ENCODE measurements at regions not wholly inside any gene's neighbourhood (a gene's known extent, or its start where the extent isn't known, plus 50 kb on each side); places are given as distances from the start of the nearest gene placed in this dataset.

DNA sequence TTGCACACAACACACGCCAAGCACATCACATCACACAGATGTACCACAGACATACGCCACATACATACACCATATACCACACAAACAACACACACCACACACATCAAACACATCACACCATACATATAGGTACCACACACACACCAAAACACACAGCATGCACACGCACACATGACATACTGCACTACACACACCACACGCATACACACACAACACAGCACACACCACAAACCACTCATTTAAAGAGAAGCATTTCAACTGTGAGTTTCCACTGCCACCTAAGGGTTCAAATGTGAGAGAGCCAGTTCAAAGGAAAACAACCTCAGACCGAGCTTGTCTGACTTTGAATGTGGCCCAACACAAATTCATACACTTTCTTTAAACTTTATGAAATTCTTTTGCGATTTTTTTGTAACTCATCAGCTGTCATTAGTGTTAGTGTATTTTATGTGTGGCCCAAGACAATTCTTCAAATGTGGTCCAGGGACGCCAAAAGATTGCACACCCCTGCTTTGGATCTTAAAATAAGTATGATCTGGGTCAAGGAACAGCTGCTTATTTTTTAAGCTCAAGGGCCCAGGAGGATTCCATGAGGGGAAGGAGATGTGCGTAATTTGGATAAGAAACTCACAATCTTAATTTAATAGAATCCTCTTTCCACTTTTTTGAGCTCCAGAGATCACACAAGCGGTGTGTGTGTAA, 494.6 kb downstream of the GADD45G start:
- DNase-seq (ENCODE audit: low read depth), result peak; percentile 14

DNA sequence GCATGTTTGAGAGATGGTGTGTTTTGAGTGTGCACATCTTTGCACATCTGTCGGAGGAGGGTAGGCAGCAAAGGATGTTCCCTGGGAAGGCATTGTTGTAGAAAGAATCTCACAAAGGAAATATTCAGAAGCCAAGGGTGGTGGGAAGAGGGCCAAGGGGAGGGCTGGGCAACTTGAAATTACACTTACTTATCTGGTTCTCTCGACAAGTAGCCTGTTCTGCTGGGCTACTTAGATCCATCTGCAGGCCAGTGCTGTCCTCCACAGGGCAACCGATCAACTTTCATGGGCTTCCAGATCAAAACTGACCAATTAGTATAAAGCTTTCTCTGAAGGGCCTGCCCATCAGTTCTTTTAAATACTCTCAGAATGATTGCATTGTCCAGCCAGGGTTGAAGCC, 495.2 kb downstream of the GADD45G start:
- DNase-seq (ENCODE audit: low read depth), result no peak

DNA sequence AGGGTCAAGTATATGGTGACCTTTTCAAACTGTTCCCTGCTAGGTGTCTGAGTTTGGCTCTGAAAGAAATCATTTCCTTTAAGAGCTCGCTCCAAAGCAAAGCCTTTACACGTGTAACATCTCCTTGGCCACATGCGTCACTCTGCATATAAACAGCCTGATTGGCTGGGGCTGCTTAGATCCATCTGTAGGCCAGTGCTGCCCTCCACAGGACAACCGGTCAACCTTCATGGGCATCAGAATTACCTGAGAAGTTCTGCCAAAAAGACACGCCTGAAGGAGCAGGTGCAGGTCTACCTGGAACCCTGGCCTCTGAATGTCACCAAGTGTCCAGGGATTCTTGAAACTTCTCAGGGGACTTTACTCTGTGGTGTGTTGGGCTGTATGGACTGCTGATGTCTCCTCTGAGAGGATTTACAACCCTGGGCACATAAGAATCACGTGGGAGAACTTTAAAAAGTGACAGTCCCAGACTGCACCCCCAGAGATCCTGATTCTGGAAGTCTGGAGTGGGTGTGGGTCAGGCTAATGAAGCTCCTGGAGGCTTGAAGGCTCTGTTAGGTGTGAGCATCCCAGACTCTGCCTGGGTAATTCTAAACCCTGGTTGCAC, 497.6 kb downstream of the GADD45G start:
- peak; percentile 84 for DNase-seq (ENCODE audit: low read depth)

DNA sequence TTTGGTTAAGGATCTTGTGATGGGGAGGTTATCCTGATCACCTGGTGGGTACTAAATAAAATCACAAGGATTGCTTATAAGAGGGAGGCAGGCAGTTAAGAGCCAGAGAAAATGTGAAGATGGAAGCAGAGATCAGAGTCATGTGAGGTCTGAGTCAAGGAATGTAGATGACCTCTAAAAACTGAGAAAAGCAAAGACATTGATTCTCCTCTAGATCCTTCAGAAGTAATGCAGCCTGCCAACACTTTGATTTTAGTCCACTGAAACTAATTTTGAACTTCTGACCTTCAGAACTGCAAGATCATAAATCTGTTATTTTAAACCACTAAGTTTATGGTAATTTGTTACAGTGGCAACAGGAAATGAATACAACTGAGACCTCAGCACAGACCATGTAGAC, 499.0 kb downstream of the GADD45G start:
- DNase-seq (ENCODE audit: low read depth), result no peak

DNA sequence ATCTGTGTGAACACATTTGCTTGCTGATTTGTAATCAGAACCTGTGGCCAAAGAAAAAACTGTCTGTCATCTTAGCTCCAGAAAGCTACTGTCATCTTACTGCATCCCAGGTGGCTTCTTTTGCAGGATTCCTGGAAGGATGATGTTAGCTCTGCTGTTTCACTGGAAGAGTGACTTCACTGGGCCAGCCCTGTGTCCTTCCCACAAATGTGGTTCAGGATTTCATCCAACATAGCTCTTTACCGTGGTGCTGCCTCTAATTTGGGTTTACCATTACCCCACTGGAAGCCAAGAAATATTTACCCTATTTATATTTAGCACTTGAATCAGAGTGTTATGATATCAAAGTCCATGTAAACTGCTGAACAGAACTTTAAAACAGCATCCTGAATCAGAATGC, 501.0 kb downstream of the GADD45G start:
- no peak for DNase-seq (ENCODE audit: low read depth)

GRCh38 chr9:90107040-90107725, 502.4 kb downstream of the GADD45G start:
- DNase-seq (ENCODE audit: low read depth), result peak; percentile 9

DNA sequence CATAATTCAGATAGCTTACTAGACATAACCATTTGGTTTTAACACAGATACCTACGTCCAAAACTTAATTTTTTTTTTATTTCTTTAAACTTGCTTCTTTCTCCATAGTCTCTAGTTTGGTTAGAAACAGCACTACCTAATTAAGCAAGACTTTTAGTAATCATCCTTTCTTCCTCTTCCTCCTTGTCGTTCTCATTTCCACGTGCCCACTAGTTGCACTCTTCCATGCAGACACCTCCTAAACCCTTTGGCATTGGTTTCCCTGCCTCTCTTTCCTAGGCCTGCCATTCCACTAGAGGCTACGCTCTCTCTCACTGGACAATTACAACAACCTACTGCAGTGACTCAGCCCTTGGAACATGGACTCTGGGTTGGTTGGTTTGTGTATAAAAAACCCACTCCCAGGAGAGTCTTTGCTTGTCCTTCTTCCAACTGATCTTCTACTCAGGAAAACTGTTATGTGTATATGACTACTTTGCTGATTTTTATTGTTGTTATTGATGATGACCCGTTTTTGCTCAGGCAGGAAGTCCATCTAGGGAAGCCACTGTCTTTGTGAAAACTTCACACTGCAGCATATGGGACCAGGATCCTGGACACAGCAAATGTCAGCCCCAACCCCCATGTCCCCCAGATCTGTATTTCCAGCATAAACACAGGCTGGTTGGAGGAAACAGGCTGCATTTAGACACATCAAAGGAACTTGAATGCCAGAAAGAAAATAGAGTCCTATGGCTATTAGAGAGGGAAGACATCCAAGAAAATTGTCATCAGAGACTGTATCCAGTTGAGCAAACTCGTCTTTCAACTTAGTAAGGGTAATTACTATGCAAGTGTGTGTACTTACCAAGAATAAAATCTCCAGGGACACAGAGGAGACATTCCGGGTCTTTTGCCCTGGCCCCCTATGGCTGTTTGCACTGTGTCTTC, 503.2 kb downstream of the GADD45G start:
- DNase-seq (ENCODE audit: low read depth), result no peak

DNA sequence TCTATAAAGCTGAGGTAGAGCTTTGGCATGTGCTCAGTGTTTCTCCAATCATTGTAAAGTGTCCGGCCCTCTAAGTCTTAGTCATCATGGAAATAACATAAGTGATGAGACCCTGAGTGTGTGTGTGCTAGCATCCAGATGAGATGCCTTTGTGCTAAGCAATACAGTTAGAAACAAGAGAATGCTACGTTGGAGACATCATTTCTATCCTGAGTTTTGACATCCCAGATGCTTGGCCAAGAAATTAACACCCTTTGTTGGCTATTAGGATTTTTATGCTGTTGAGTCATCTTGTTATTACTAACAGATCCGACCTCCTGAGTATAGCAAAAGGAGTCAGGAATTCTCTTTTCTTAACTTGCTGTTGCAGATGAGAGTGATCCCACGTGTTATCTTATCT, 508.0 kb downstream of the GADD45G start:
- peak; percentile 12 for DNase-seq (ENCODE audit: low read depth)

- DNase-seq (ENCODE audit: low read depth), result peak; percentile 9
These were observed 510.0 kb downstream of the GADD45G start for GRCh38 chr9:90114641-90115425.

GRCh38 chr9:90121762-90122161, 517.0 kb downstream of the GADD45G start:
- DNase-seq (ENCODE audit: low read depth), result no peak

DNA sequence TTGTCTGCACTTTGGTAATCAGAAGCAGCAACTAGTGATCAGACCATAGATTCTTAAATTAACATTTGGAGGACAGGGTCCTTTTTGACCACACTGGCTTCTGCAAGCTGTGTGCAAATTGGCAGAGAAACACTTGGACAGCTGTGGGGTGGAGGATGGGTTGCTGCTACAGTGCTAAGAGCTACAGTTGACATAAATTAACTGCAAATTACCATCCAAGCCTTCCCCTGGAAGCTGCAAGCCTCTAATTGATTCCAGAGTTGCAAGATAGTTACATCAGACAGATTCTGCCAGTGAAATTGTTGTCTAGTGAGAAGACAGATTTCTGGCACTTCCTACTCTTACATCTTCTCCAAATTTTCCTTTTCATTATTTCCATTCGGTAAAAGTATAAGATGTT, 517.7 kb downstream of the DIRAS2 start:
- DNase-seq (ENCODE audit: low read depth), result no peak

DNA sequence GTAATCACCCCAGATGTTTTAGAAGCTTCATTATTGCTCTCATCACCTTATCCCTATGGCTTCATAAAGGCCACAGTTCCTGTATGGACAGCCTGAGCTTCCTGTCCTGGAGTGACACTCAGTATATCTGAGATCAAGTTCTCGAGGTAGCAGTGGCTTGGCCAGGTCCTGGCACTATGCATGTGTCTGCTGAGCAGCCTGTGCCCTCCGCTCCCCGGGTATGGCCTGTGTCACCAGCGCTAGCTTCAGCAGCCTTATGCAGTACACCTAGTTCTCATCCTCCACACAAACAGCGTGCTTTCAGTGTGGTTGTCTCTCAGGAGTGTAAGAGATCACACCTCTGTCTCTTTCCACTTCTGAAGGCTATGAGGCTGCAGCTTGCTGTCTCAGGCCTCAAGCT, 514.7 kb downstream of the DIRAS2 start:
- DNase-seq (ENCODE audit: low read depth), result no peak

DNA sequence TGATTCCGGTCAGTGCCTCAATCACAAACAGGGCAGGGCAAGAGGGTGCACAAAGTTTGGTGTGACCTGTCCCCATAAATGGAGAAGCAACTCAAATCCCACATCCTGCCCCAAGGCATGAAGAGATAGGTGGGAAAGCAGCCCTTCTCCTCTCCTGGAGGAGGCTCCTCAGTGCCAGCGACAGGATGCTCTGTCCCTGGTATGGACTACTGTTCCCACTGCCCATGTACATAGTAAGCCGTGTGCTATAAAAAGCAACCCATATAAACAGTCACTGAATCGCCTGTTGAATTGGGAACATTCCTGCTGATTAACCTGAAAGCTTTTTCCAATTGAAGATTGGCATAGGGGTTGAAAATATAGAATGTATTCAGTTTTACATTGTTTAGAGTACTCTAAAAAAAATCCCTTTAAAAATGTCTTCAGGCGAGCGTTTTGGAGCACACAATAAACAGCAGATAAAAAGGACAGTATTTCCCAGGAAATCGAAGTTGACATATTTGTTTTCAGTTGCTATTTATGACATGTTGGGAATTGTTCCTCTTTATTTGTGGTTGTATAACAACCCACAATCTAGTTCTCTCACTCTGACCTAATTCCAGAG, 513.9 kb downstream of the DIRAS2 start:
- DNase-seq (ENCODE audit: low read depth), result no peak

- no peak for DNase-seq (ENCODE audit: low read depth)
These were observed 513.2 kb downstream of the DIRAS2 start for GRCh38 chr9:90129446-90129845.

DNA sequence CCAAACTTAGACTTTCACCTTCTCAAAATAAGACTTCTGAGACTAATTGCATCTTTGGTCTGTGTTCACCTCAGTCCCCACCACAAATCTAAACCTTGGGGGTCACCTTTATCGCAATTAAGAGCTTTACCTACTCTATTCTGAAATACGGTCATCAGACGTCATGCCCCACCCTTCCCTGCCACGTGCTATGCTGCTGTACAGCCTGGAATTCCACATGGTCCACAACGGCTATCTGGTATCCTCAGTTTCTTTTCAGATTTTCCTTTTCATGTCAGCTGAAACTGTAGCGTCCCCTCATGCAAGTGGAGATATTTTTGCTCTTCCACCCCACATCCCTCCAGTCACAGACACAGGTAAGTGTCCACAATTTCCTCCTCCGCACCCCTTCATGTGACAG, 511.1 kb downstream of the DIRAS2 start:
- no peak for DNase-seq (ENCODE audit: low read depth)

- DNase-seq (ENCODE audit: low read depth), result no peak
These were observed 509.8 kb downstream of the DIRAS2 start for GRCh38 chr9:90132866-90133265.

- no peak for DNase-seq (ENCODE audit: low read depth)
These were observed 504.8 kb downstream of the DIRAS2 start for GRCh38 chr9:90137801-90138200.

DNA sequence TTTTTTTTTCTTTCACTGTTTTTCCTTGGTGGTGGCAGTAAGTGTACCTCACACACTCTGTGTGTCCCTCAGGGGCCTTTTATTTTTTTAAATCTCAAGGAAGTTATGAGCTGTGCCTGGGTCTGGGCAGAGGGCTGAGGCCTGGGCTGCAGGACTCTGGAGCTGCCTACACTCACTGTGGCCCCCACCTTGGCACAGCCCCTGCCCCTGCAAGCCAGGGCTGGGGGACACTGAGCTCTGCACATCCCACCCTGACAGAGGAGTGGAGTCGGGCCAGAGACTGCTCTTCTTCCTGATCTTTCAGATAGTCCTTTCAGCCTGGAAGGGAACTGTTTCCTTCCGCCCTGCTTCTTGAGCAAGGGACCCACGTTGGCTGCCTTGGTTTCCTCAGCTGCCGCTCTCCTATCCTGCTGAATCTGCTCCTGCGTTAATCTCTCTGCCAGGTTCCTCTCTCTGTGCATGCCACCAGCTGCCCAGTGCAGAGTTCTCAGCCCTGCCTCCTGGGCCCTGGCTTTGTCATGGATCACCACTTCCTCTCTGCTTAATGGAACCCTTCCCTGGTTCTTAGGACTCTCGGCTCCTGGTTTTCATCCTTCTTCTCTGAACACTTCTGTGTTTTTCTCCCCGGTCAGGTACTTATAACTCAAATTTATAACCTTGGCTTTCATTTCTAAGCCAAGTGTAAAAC, 502.3 kb downstream of the DIRAS2 start:
- no peak for DNase-seq (ENCODE audit: low read depth)

DNA sequence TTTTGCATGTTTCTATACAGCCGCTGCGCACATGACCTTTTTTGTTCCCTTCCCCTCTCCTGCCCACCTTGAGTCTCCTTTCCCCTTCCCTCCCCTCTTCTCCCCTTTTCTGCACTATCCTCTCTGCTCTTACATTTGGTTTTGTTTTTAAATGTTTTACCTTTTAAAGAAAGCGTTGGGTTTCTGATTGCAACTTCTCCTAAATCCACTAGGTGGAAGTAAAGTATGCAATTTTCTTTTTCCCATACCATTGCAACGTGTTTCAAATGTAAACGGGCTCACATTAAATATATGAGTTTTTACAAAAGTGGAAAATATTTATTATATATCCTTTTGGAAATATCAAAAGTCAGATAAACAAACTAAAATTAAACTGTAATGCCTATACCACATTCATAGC, 500.9 kb downstream of the DIRAS2 start:
- DNase-seq (ENCODE audit: low read depth), result peak; percentile 19

- DNase-seq (ENCODE audit: low read depth), result peak; percentile 43
These were observed 500.0 kb downstream of the DIRAS2 start for GRCh38 chr9:90142580-90142979.

DNA sequence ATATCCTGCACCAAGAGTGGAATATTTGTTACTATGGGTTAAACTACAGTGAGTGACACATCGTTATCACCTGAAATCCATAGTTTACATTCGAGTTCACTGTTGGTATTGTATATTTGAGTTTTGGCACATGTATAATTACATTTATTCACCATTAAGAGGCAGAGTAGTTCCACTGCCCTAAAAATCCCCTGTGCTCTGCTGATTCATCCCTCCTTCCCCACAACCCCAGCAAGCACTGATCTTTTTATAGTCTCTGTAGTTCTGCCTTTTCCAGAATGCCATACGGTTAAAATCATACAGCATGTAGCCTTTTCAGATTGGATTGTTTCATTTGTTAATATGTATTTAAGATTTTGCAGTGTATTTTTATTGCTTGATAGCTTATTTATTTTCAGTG, 495.2 kb downstream of the DIRAS2 start:
- no peak for DNase-seq (ENCODE audit: low read depth)
